HEK293 (cell line): ENCODE measurements at regions not wholly inside any gene's neighbourhood (a gene's known extent, or its start where the extent isn't known, plus 50 kb on each side); places are given as distances from the start of the nearest gene placed in this dataset.

Experiments
- CTCF ChIA-PET: fragments of 350-600 bp; formaldehyde crosslinking; extraction: SDS; loops from one replicate; lab custom pipeline; 2021; ENCODE audit warnings: antibody characterized with exemption; lab: Yijun Ruan, JAX
- POLR2A ChIA-PET: fragments of 300-600 bp; formaldehyde crosslinking; extraction: SDS; loops from one replicate; lab custom pipeline; 2020; ENCODE audit warnings: antibody characterized with exemption, inconsistent platforms; lab: Yijun Ruan, JAX
- H3K27ac ChIP-seq: fragments of 200-500 bp; sonication (Bioruptor generic); 2 replicates; pipeline ENCODE4 v1.5.1; 2014; ENCODE audit warnings: low read depth, low read length, control low read depth, inconsistent platforms; ENCODE audit errors: extremely low read depth
- H3K36me3 ChIP-seq, 2 experiments: fragments of 200-500 bp in 1 of 2; sonication (Bioruptor generic) in 1 of 2; 1 replicate in 1 of 2; 2 replicates in 1 of 2; pipeline ENCODE4 v1.5.1; 2014 to 2017; ENCODE audit warnings: inconsistent platforms in 2 of 2, low read length in 2 of 2; ENCODE audit not compliant: control insufficient read depth in 2 of 2, insufficient read depth in 1 of 2
- H3K4me1 ChIP-seq: fragments of 200-500 bp; sonication (Bioruptor generic); 2 replicates; pipeline ENCODE4 v1.5.1; 2014; ENCODE audit warnings: mild to moderate bottlenecking, low read length, inconsistent platforms; ENCODE audit not compliant: control insufficient read depth, insufficient read depth
- H3K4me3 ChIP-seq: 2 replicates; pipeline ENCODE4 v1.5.1; 2011; ENCODE audit warnings: low read depth, mild to moderate bottlenecking, control low read depth, low read length, moderate library complexity
- H3K9me3 ChIP-seq: fragments of 200-500 bp; sonication (Bioruptor generic); 2 replicates; pipeline ENCODE4 v1.5.1; 2014; ENCODE audit warnings: low read depth, low read length, inconsistent platforms; ENCODE audit not compliant: control insufficient read depth, insufficient read depth
- BCL11A ChIP-seq: fragments of 450-650 bp; formaldehyde crosslinking; IDR thresholded peaks from 2 replicates; pipeline ENCODE4 v1.5.1; 2016; ENCODE audit warnings: low read depth, missing biosample characterization, missing genetic modification characterization
- GLI4 ChIP-seq: fragments of 450-650 bp; formaldehyde crosslinking; IDR thresholded peaks from 2 replicates; pipeline ENCODE4 v1.5.1; 2016; ENCODE audit warnings: missing biosample characterization, missing genetic modification characterization
- KLF8 ChIP-seq: fragments of 450-650 bp; formaldehyde crosslinking; IDR thresholded peaks from 2 replicates; pipeline ENCODE4 v1.5.1; 2016; ENCODE audit warnings: missing biosample characterization, missing genetic modification characterization
- REPIN1 ChIP-seq: fragments of 450-650 bp; formaldehyde crosslinking; IDR thresholded peaks from 2 replicates; pipeline ENCODE4 v1.5.1; 2017; ENCODE audit warnings: missing biosample characterization, missing genetic modification characterization, low read depth
- SALL2 ChIP-seq: fragments of 450-650 bp; formaldehyde crosslinking; IDR thresholded peaks from 2 replicates; pipeline ENCODE4 v1.5.0; 2017; ENCODE audit warnings: missing biosample characterization, mild to moderate bottlenecking, missing genetic modification characterization, borderline replicate concordance
- TRIM28 ChIP-seq: IDR thresholded peaks from 2 replicates; pipeline ENCODE4 v1.6.1; 2011; ENCODE audit warnings: low read length, control low read depth, borderline replicate concordance
- ZBTB49 ChIP-seq: fragments of 450-650 bp; formaldehyde crosslinking; IDR thresholded peaks from 2 replicates; pipeline ENCODE4 v1.5.1; 2016; ENCODE audit warnings: missing biosample characterization, missing genetic modification characterization, low read depth
- ZFP41 ChIP-seq: fragments of 450-650 bp; formaldehyde crosslinking; IDR thresholded peaks from 2 replicates; pipeline ENCODE4 v1.5.1; 2016; ENCODE audit warnings: missing biosample characterization, missing genetic modification characterization, borderline replicate concordance
- ZNF174 ChIP-seq: fragments of 450-650 bp; formaldehyde crosslinking; IDR thresholded peaks from 2 replicates; pipeline ENCODE4 v1.5.0; 2017; ENCODE audit warnings: missing biosample characterization, mild to moderate bottlenecking, missing genetic modification characterization
- ZNF2 ChIP-seq: fragments of 450-650 bp; formaldehyde crosslinking; IDR thresholded peaks from 2 replicates; pipeline ENCODE4 v1.5.1; 2016; ENCODE audit warnings: missing biosample characterization, missing genetic modification characterization
- ZNF518A ChIP-seq: fragments of 450-650 bp; formaldehyde crosslinking; conservative IDR thresholded peaks from 2 replicates; pipeline ENCODE4 v1.5.1; 2016; ENCODE audit warnings: low read depth, missing biosample characterization, missing genetic modification characterization
- ZNF623 ChIP-seq: fragments of 450-650 bp; formaldehyde crosslinking; IDR thresholded peaks from 2 replicates; pipeline ENCODE4 v1.5.1; 2016; ENCODE audit warnings: missing biosample characterization, missing genetic modification characterization
- ZNF692 ChIP-seq: fragments of 450-650 bp; formaldehyde crosslinking; IDR thresholded peaks from 2 replicates; pipeline ENCODE4 v1.5.1; 2016; ENCODE audit warnings: missing biosample characterization, missing genetic modification characterization
- ZNF776 ChIP-seq: fragments of 450-650 bp; formaldehyde crosslinking; IDR thresholded peaks from 2 replicates; pipeline ENCODE4 v1.5.0; 2017; ENCODE audit warnings: missing biosample characterization, missing genetic modification characterization, borderline replicate concordance
- ZNF843 ChIP-seq: fragments of 450-650 bp; formaldehyde crosslinking; IDR thresholded peaks from 2 replicates; pipeline ENCODE4 v1.5.1; 2016; ENCODE audit warnings: missing biosample characterization, missing genetic modification characterization

GRCh38 chr5:99398976-99399375, 470.2 kb upstream of the CHD1 start:
- Histone ChIP-seq H3K36me3 (no peaks in the 10 kb centered on the region), H3K9me3 (0 out of 2 replicates have a peak, but pooled peaks cover 2% of the 10 kb centered on the region), H3K4me3 (no peak overlapping the region), H3K27ac (no peak overlapping the region), H3K4me1 (no peaks in the 10 kb centered on the region)
- CTCF ChIA-PET = no interaction called here
- POLR2A ChIA-PET = no interaction called here
- TF ChIP-seq ZNF2 (tag by site-specific recombination) = no peak
- no peak for TF ChIP-seq ZNF776 (tag by site-specific recombination)
- no peak for TF ChIP-seq TRIM28
- no peak for TF ChIP-seq BCL11A (tag by site-specific recombination)
- TF ChIP-seq GLI4 (tag by site-specific recombination) = no peak
- no peak for TF ChIP-seq ZFP41 (tag by site-specific recombination)
- TF ChIP-seq ZNF174 (tag by site-specific recombination) = no peak
- no peak for TF ChIP-seq KLF8 (tag by site-specific recombination)
- TF ChIP-seq ZNF692 (tag by site-specific recombination) = no peak
- no peak for TF ChIP-seq ZNF843 (tag by site-specific recombination)
- TF ChIP-seq REPIN1 (tag by site-specific recombination) = no peak
- TF ChIP-seq ZBTB49 (tag by site-specific recombination) = no peak

- ChIA-PET CTCF (no interaction called here), POLR2A (no interaction called here)
- no peaks in the 10 kb centered on the region for H3K4me1 ChIP-seq
- H3K9me3 ChIP-seq = no peaks in the 10 kb centered on the region
- no peak overlapping the region for H3K4me3 ChIP-seq
- no peak overlapping the region for H3K27ac ChIP-seq
- TF ChIP-seq ZNF623 (tag by site-specific recombination) = no peak
- no peak for TF ChIP-seq SALL2 (tag by site-specific recombination)
- TF ChIP-seq ZNF518A (tag by site-specific recombination) = no peak
- no peaks in the 10 kb centered on the region for H3K36me3 ChIP-seq
Measured at GRCh38 chr5:99386406-99387077, 457.7 kb upstream of the CHD1 start.
